ENCODE measurements at regions not wholly inside any gene's neighbourhood (a gene's known extent, or its start where the extent isn't known, plus 50 kb on each side); places are given as distances from the start of the nearest gene placed in this dataset.
"Not testable (repeated sequence)": the region's sequence is repeated elsewhere in the genome, so short reads cannot be mapped to it uniquely, and the experiment has no call there.

GRCh38 chr5:36393656-36394428 lies 92.1 kb upstream of the RANBP3L start:
- TF ChIP-seq CTCF (IDR thresholded peaks at IDR 0.05; ENCODE audit: control insufficient read depth, insufficient read depth, low read depth, low read length, missing control alignments), result no peak
- no peak overlapping the region for H3K4me3 ChIP-seq (ENCODE audit: control insufficient read depth, low read depth, low read length)
- no peak for DNase-seq (ENCODE audit: low read depth)

GRCh38 chr5:36395260-36395659 lies 93.6 kb upstream of the RANBP3L start:
- no peak for TF ChIP-seq CTCF (IDR thresholded peaks at IDR 0.05; ENCODE audit: control insufficient read depth, insufficient read depth, low read depth, low read length, missing control alignments)
- DNase-seq (ENCODE audit: low read depth), result no peak
- no peak overlapping the region for H3K4me3 ChIP-seq (ENCODE audit: control insufficient read depth, low read depth, low read length)

- not testable (repeated sequence) for DNase-seq (ENCODE audit: low read depth); H3K4me3 ChIP-seq (ENCODE audit: control insufficient read depth, low read depth, low read length)
These were observed 94.2 kb upstream of the RANBP3L start for GRCh38 chr5:36395947-36396346.

GRCh38 chr5:36396640-36397039 lies 94.9 kb upstream of the RANBP3L start:
- H3K4me3 ChIP-seq (ENCODE audit: control insufficient read depth, low read depth, low read length), result no peak overlapping the region
- DNase-seq (ENCODE audit: low read depth), result peak; percentile 43
- no peak for TF ChIP-seq CTCF (IDR thresholded peaks at IDR 0.05; ENCODE audit: control insufficient read depth, insufficient read depth, low read depth, low read length, missing control alignments)

GRCh38 chr5:36397901-36398536 lies 96.3 kb upstream of the RANBP3L start:
- no peak for DNase-seq (ENCODE audit: low read depth)
- H3K4me3 ChIP-seq (ENCODE audit: control insufficient read depth, low read depth, low read length), result no peak overlapping the region
- peak; percentile 46 for TF ChIP-seq CTCF (IDR thresholded peaks at IDR 0.05; ENCODE audit: control insufficient read depth, insufficient read depth, low read depth, low read length, missing control alignments)

GRCh38 chr5:36402512-36402906 lies 100.8 kb upstream of the RANBP3L start:
- TF ChIP-seq CTCF (IDR thresholded peaks at IDR 0.05; ENCODE audit: control insufficient read depth, insufficient read depth, low read depth, low read length, missing control alignments), result no peak
- DNase-seq (ENCODE audit: low read depth), result no peak
- H3K4me3 ChIP-seq (ENCODE audit: control insufficient read depth, low read depth, low read length), result no peak overlapping the region

- peak; percentile 88 for DNase-seq (ENCODE audit: low read depth)
- H3K4me3 ChIP-seq (ENCODE audit: control insufficient read depth, low read depth, low read length), result no peak overlapping the region
- TF ChIP-seq CTCF (IDR thresholded peaks at IDR 0.05; ENCODE audit: control insufficient read depth, insufficient read depth, low read depth, low read length, missing control alignments), result no peak
These were observed 102.1 kb upstream of the RANBP3L start for GRCh38 chr5:36403632-36404311.
